Loucy (cell line): ENCODE measurements at regions not wholly inside any gene's neighbourhood (a gene's known extent, or its start where the extent isn't known, plus 50 kb on each side); places are given as distances from the start of the nearest gene placed in this dataset.

Source experiments
- H2AFZ ChIP-seq: fragments of 200-600 bp; sonication (generic); 2 replicates; pipeline ENCODE4 v1.6.0; 2016; ENCODE audit warnings: antibody characterized with exemption, mild to moderate bottlenecking, low read length, moderate library complexity
- H3F3A ChIP-seq: fragments of 200-600 bp; 2 replicates; pipeline ENCODE4 v1.6.0; 2016; ENCODE audit warnings: antibody characterized with exemption, low read depth, mild to moderate bottlenecking
- H3K27me3 ChIP-seq: fragments of 200-600 bp; sonication (generic); 2 replicates; pipeline ENCODE4 v1.6.1; 2014; ENCODE audit warnings: low read length, mild to moderate bottlenecking; ENCODE audit not compliant: insufficient read depth, poor library complexity, severe bottlenecking
- H3K36me3 ChIP-seq: fragments of 200-600 bp; sonication (generic); 2 replicates; pipeline ENCODE4 v1.6.1; 2016; ENCODE audit warnings: low read length; ENCODE audit not compliant: insufficient read depth
- H3K4me1 ChIP-seq: fragments of 200-600 bp; sonication (generic); 2 replicates; pipeline ENCODE4 v1.5.1; 2014; ENCODE audit warnings: low read length, mild to moderate bottlenecking; ENCODE audit not compliant: insufficient read depth, poor library complexity, severe bottlenecking
- H3K4me2 ChIP-seq: fragments of 200-600 bp; sonication (generic); 2 replicates; pipeline ENCODE4 v1.6.0; 2014; ENCODE audit warnings: antibody characterized with exemption, low read length, low read depth, mild to moderate bottlenecking; ENCODE audit not compliant: poor library complexity, severe bottlenecking
- H3K4me3 ChIP-seq: fragments of 200-600 bp; sonication (generic); 2 replicates; pipeline ENCODE4 v1.5.1; 2014; ENCODE audit warnings: low read length, mild to moderate bottlenecking, mixed read lengths; ENCODE audit not compliant: poor library complexity, severe bottlenecking
- H3K79me2 ChIP-seq: fragments of 200-600 bp; sonication (generic); 2 replicates; pipeline ENCODE4 v1.6.1; 2014; ENCODE audit warnings: low read length; ENCODE audit not compliant: insufficient read depth
- H3K9ac ChIP-seq: fragments of 200-600 bp; sonication (generic); 2 replicates; pipeline ENCODE4 v1.6.0; 2014; ENCODE audit warnings: mild to moderate bottlenecking, low read depth, low read length, moderate library complexity; ENCODE audit not compliant: poor library complexity, severe bottlenecking
- H3K9me2 ChIP-seq: fragments of 200-600 bp; sonication (generic); replicated peaks from 2 replicates; pipeline ENCODE4 v1.6.1; 2016; ENCODE audit warnings: low read depth, low read length, mixed read lengths
- H3K9me3 ChIP-seq: fragments of 200-600 bp; sonication (generic); 2 replicates; pipeline ENCODE4 v1.6.1; 2014; ENCODE audit warnings: mild to moderate bottlenecking, antibody characterized with exemption, low read length, low read depth; ENCODE audit not compliant: insufficient read depth
- H4K20me1 ChIP-seq: fragments of 200-600 bp; sonication (generic); 2 replicates; pipeline ENCODE4 v1.6.0; 2014; ENCODE audit warnings: antibody characterized with exemption, low read length, mild to moderate bottlenecking; ENCODE audit not compliant: insufficient read depth, poor library complexity, severe bottlenecking
- EZH2phosphoT487 ChIP-seq: fragments of 200-600 bp; IDR thresholded peaks from 2 replicates; pipeline ENCODE4 v1.6.1; 2018; ENCODE audit warnings: antibody characterized with exemption, mild to moderate bottlenecking, moderate library complexity, borderline replicate concordance
- TF ChIP-seq, protein P1 (sequence below): fragments of 200-600 bp; sonication (generic); conservative IDR thresholded peaks from 2 replicates; pipeline ENCODE4 v1.5.1; 2014; ENCODE audit warnings: mild to moderate bottlenecking, antibody characterized with exemption, low read length

DNA sequence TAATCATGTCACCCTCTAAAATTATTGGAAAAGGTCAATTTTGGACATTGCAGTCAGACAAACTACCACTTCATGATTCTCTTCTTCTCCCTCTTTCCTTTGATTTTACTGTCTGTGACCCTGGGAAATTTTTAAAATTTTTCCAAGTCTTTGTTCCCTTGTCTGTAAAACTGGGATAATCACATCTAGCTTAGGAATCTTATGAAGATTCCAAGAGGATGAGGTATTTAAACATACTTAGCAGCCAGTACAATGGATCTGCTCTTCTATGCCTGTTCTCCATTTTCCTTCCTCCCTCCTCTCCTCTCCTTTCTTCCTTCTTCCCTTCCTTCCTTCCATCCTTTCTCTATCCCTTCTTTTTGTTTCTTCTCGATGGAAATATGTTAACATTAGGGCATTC lies 651.6 kb upstream of the MARCKS start:
- no peaks in the 10 kb centered on the region for H3K27me3 ChIP-seq
- no peak overlapping the region for H3K4me2 ChIP-seq
- no peaks in the 10 kb centered on the region for H3F3A ChIP-seq
- no peaks in the 10 kb centered on the region for H3K36me3 ChIP-seq
- H3K4me3 ChIP-seq: no peak overlapping the region
- no peak overlapping the region for H3K9ac ChIP-seq
- H3K4me1 ChIP-seq: no peaks in the 10 kb centered on the region
- no peaks in the 10 kb centered on the region for H3K79me2 ChIP-seq
- H2AFZ ChIP-seq: no peak overlapping the region
- H3K9me3 ChIP-seq: no peaks in the 10 kb centered on the region
- H3K9me2 ChIP-seq: no peaks in the 10 kb centered on the region
- no peaks in the 10 kb centered on the region for H4K20me1 ChIP-seq
- TF ChIP-seq, protein P1, sequence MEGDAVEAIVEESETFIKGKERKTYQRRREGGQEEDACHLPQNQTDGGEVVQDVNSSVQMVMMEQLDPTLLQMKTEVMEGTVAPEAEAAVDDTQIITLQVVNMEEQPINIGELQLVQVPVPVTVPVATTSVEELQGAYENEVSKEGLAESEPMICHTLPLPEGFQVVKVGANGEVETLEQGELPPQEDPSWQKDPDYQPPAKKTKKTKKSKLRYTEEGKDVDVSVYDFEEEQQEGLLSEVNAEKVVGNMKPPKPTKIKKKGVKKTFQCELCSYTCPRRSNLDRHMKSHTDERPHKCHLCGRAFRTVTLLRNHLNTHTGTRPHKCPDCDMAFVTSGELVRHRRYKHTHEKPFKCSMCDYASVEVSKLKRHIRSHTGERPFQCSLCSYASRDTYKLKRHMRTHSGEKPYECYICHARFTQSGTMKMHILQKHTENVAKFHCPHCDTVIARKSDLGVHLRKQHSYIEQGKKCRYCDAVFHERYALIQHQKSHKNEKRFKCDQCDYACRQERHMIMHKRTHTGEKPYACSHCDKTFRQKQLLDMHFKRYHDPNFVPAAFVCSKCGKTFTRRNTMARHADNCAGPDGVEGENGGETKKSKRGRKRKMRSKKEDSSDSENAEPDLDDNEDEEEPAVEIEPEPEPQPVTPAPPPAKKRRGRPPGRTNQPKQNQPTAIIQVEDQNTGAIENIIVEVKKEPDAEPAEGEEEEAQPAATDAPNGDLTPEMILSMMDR: no peak
- TF ChIP-seq EZH2phosphoT487: no peak

DNA sequence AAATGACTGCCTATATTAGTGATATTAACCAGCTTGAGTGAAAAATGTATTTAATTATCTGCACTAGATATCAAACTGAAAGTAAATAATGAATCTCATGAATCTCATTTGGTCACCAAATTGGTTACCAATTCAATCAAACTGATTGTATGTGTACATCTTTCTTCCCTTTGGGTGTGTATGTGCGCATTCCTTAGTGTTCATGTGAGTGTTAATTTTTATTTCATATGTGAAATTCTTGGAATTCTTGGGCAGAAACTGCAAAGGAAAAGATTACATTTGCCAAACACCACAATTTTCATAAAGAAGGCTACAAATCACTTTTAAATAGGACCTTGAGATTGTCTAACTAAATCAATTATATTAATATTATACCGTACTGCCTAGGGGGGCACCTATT lies 648.4 kb upstream of the MARCKS start:
- Histone ChIP-seq H3K9me3 (no peaks in the 10 kb centered on the region), H3F3A (no peaks in the 10 kb centered on the region), H3K27me3 (no peaks in the 10 kb centered on the region), H4K20me1 (no peaks in the 10 kb centered on the region), H3K4me3 (no peak overlapping the region), H3K9me2 (no peaks in the 10 kb centered on the region), H3K36me3 (no peaks in the 10 kb centered on the region), H3K4me1 (no peaks in the 10 kb centered on the region), H3K4me2 (no peak overlapping the region), H3K79me2 (no peaks in the 10 kb centered on the region), H2AFZ (no peak overlapping the region), H3K9ac (no peak overlapping the region)
- TF ChIP-seq, protein P1: no peak
- no peak for TF ChIP-seq EZH2phosphoT487

DNA sequence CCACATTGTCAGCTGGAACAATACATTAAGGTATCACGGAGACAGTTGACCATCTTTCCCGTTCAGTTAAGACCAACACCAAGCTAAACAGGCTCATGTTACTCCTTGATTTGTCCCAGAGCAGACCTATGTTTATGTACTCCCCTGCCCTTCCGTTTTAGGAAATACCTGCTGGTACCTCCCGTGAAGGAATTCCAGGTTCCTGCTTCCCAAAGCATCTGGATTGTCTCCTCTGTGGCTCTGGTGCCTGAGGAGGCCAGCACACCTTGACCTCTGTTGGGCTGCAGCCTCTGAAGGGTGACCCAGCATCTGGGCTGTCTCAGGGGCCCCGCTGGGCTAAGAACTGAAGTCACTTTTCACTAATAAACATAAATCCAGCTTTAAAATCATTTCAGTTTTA lies 647.8 kb upstream of the MARCKS start:
- Histone ChIP-seq H3K9me2 (no peaks in the 10 kb centered on the region), H3K4me3 (no peak overlapping the region), H3K27me3 (no peaks in the 10 kb centered on the region), H3K9ac (no peak overlapping the region), H3K36me3 (no peaks in the 10 kb centered on the region), H3K4me2 (no peak overlapping the region), H3K79me2 (no peaks in the 10 kb centered on the region), H3K4me1 (no peaks in the 10 kb centered on the region), H3F3A (no peaks in the 10 kb centered on the region), H4K20me1 (no peaks in the 10 kb centered on the region), H3K9me3 (no peaks in the 10 kb centered on the region), H2AFZ (no peak overlapping the region)
- TF ChIP-seq, protein P1: no peak
- no peak for TF ChIP-seq EZH2phosphoT487
